HepG2 (cell line): ENCODE measurements at regions not wholly inside any gene's neighbourhood (a gene's known extent, or its start where the extent isn't known, plus 50 kb on each side); places are given as distances from the start of the nearest gene placed in this dataset.

Source experiments
- ATAC-seq: fragments of 200-7000 bp; cut with Tn5 transposase; 3 replicates; pipeline ENCODE4 v1.9.1; 2020; ENCODE audit warnings: mild to moderate bottlenecking, moderate library complexity
- BruUV-seq: library from RNA; stranded (reverse); fragments of 400-500 nt; replicated peaks from 2 replicates; lab custom pipeline; 2021; lab: Mats Ljungman, UMichigan
- CTCF ChIA-PET: fragments of 300-600 bp; formaldehyde crosslinking; extraction: SDS; loops from one replicate; lab custom pipeline; 2021; ENCODE audit warnings: low total read pairs, inconsistent platforms, low intra/inter-chr PET ratio; lab: Yijun Ruan, JAX
- POLR2A ChIA-PET: fragments of 350-600 bp; sonication (Branson Sonifier 250); formaldehyde crosslinking; loops from one replicate; lab custom pipeline; 2020; ENCODE audit warnings: antibody characterized with exemption, inconsistent platforms; lab: Yijun Ruan, JAX
- DNase-seq: peaks from one replicate; pipeline ENCODE4 v3.0.0-alpha.2; 2015; ENCODE audit warnings: low spot score
- FAIRE-seq: peaks from 3 replicates; lab custom pipeline; 2011; peaks lifted over from hg19 to GRCh38; lab: Jason Lieb, UNC
- H2AFZ ChIP-seq: one replicate; pipeline ENCODE4 v1.6.1; 2011; ENCODE audit warnings: low read length, inconsistent platforms
- H3K27ac ChIP-seq: fragments of 300-600 bp; 3 replicates; pipeline ENCODE4 v1.8.0; 2011; ENCODE audit warnings: mixed run types, mild to moderate bottlenecking, mixed read lengths, low read length, inconsistent platforms; ENCODE audit not compliant: insufficient read depth; ENCODE audit errors: extremely low read length
- H3K27me3 ChIP-seq, 2 experiments: fragments of 200-600 bp in 1 of 2; 2 replicates in 1 of 2; 3 replicates in 1 of 2; pipeline versions ENCODE4 v1.6.0 to v1.8.0; 2011; ENCODE audit warnings: low read length in 2 of 2, mild to moderate bottlenecking in 2 of 2, moderate library complexity in 2 of 2, inconsistent platforms in 1 of 2; ENCODE audit not compliant: insufficient read depth in 2 of 2, control insufficient read depth in 1 of 2
- H3K36me3 ChIP-seq, 2 experiments: fragments of 200-600 bp in 1 of 2; replicated peaks in 1 of 2; 2 replicates in 1 of 2; 3 replicates in 1 of 2; pipeline versions ENCODE4 v1.5.1 to v1.8.0; 2011; ENCODE audit warnings: low read length in 2 of 2, inconsistent platforms in 1 of 2; ENCODE audit not compliant: insufficient read depth in 2 of 2, control insufficient read depth in 1 of 2
- H3K4me1 ChIP-seq: 2 replicates; pipeline ENCODE4 v1.5.1; 2012; ENCODE audit warnings: low read length, inconsistent platforms; ENCODE audit not compliant: insufficient read depth
- H3K4me2 ChIP-seq: 2 replicates; pipeline ENCODE4 v1.6.0; 2011; ENCODE audit warnings: low read depth, low read length, inconsistent platforms
- H3K4me3 ChIP-seq, 3 experiments: fragments of 200-600 bp in 1 of 3; sonication (generic), shearing (Covaris generic) in 1 of 3; replicated peaks in 1 of 3; 2 replicates each; pipeline ENCODE4 v1.5.1; 2011 to 2016; ENCODE audit warnings: low read length in 3 of 3, inconsistent platforms in 2 of 3, low read depth in 2 of 3, mild to moderate bottlenecking in 2 of 3, control low read depth in 1 of 3, mixed read lengths in 1 of 3; ENCODE audit not compliant: insufficient read depth in 1 of 3
- H3K79me2 ChIP-seq: one replicate; pipeline ENCODE4 v1.6.1; 2011; ENCODE audit warnings: low read length, inconsistent platforms; ENCODE audit not compliant: insufficient read depth
- H3K9ac ChIP-seq: 2 replicates; pipeline ENCODE4 v1.6.0; 2011; ENCODE audit warnings: mild to moderate bottlenecking, low read depth, low read length, inconsistent platforms; ENCODE audit not compliant: insufficient read depth
- H3K9me3 ChIP-seq: 2 replicates; pipeline ENCODE4 v1.5.1; 2012; ENCODE audit warnings: mild to moderate bottlenecking, low read length
- H4K20me1 ChIP-seq: 2 replicates; pipeline ENCODE4 v1.6.0; 2011; ENCODE audit warnings: inconsistent platforms, mild to moderate bottlenecking, low read length, moderate library complexity; ENCODE audit not compliant: insufficient read depth
- AHDC1 ChIP-seq: sonication (generic); formaldehyde crosslinking; IDR thresholded peaks from 2 replicates; pipeline ENCODE4 v1.5.1; 2020; ENCODE audit warnings: mild to moderate bottlenecking, missing genetic modification reagents, borderline replicate concordance
- HOXA3 ChIP-seq: sonication (generic); formaldehyde crosslinking; IDR thresholded peaks from 2 replicates; pipeline ENCODE4 v1.5.0; 2020; ENCODE audit warnings: missing genetic modification reagents
- NFATC3 ChIP-seq: sonication (generic); formaldehyde crosslinking; IDR thresholded peaks from 2 replicates; pipeline ENCODE4 v1.5.1; 2020; ENCODE audit warnings: mild to moderate bottlenecking, missing genetic modification reagents
- SNRNP70 ChIP-seq: fragments of 200-400 bp; formaldehyde crosslinking; IDR thresholded peaks from 2 replicates; pipeline ENCODE4 v1.6.1; 2017; ENCODE audit warnings: mild to moderate bottlenecking, low read depth, low read length, moderate library complexity
- ZBTB14 ChIP-seq: sonication (generic); formaldehyde crosslinking; IDR thresholded peaks from 2 replicates; pipeline ENCODE4 v1.4.0; 2020; ENCODE audit warnings: missing genetic modification reagents
- ZBTB44 ChIP-seq: sonication (generic); formaldehyde crosslinking; IDR thresholded peaks from 2 replicates; pipeline ENCODE4 v1.4.0; 2020; ENCODE audit warnings: missing genetic modification reagents
- ZNF331 ChIP-seq: sonication (generic); formaldehyde crosslinking; IDR thresholded peaks from 2 replicates; pipeline ENCODE4 v1.4.0; 2020; ENCODE audit warnings: missing genetic modification reagents
- ZNF33B ChIP-seq: sonication (generic); formaldehyde crosslinking; IDR thresholded peaks from 2 replicates; pipeline ENCODE4 v1.5.1; 2020; ENCODE audit warnings: mild to moderate bottlenecking, missing genetic modification reagents
- ZNF792 ChIP-seq: IDR thresholded peaks from 2 replicates; pipeline ENCODE4 v1.6.1; 2016
- ZSCAN12 ChIP-seq: sonication (generic); formaldehyde crosslinking; IDR thresholded peaks from 2 replicates; pipeline ENCODE4 v1.9.0; 2021; ENCODE audit warnings: mild to moderate bottlenecking, missing genetic modification reagents
- WGBS: methylation state at CpG from one replicate; pipeline ENCODE4 v1.1.6; 2017; ENCODE audit warnings: low lambda C conversion rate; 5-methylcytosine and 5-hydroxymethylcytosine counted together
- in situ Hi-C: cut with HindIII; loops from 2 replicates; pipeline ENCODE4 v1.10.0; 2017; ENCODE audit warnings: low pct_unique_long_range_greater_than_20kb; ENCODE audit not compliant: extremely low pct_ligation_motif_present
- intact Hi-C: fragments of 100-400 bp; cut with micrococcal nuclease; formaldehyde crosslinking; loops from one replicate; pipeline ENCODE4 v1.10.0; 2022; ENCODE audit not compliant: unreplicated experiment

- Histone ChIP-seq H3K9me3 (no peaks in the 10 kb centered on the region), H3K79me2 (no peaks in the 10 kb centered on the region), H3K27ac (no peak overlapping the region), H2AFZ (no peak overlapping the region), H3K4me1 (peaks cover 26% of the 10 kb centered on the region), H3K36me3 (no peaks in the 10 kb centered on the region), H3K27me3 (no peaks in the 10 kb centered on the region), H3K4me2 (no peak overlapping the region), H3K4me3 (no peak overlapping the region), H3K9ac (no peak overlapping the region), H4K20me1 (no peaks in the 10 kb centered on the region)
- no peak for DNase-seq
- FAIRE-seq = no peak
- ChIA-PET POLR2A (no interaction called here), CTCF (no interaction called here)
- ATAC-seq = no peak
- in situ Hi-C loops = no loop called here
- no TSS peak for BruUV-seq
- no peak for TF ChIP-seq ZSCAN12 (CRISPR knock-in tag)
- peak; percentile 95 for TF ChIP-seq ZNF331 (CRISPR knock-in tag)
- intact Hi-C loops = no loop called here
Observed at GRCh38 chr3:94307588-94307987, 244.7 kb downstream of the NSUN3 start.

GRCh38 chr3:94308767-94309166 lies 245.9 kb downstream of the NSUN3 start:
- Histone ChIP-seq H3K4me3 (no peak overlapping the region), H4K20me1 (no peaks in the 10 kb centered on the region), H2AFZ (no peak overlapping the region), H3K4me1 (peaks cover 26% of the 10 kb centered on the region), H3K9me3 (no peaks in the 10 kb centered on the region), H3K9ac (no peak overlapping the region), H3K36me3 (no peaks in the 10 kb centered on the region), H3K4me2 (no peak overlapping the region), H3K27ac (no peak overlapping the region), H3K79me2 (no peaks in the 10 kb centered on the region), H3K27me3 (no peaks in the 10 kb centered on the region)
- FAIRE-seq (no peak), DNase-seq (no peak), ATAC-seq (no peak)
- CTCF ChIA-PET = no interaction called here
- 11% methylated on average over 1 of the region's 1 CpG for WGBS
- POLR2A ChIA-PET = no interaction called here
- in situ Hi-C loops = no loop called here
- intact Hi-C loops = no loop called here
- BruUV-seq = no TSS peak
- TF ChIP-seq SNRNP70 = no peak
- TF ChIP-seq ZNF33B = no peak
- TF ChIP-seq NFATC3 (CRISPR knock-in tag) = no peak
- no peak for TF ChIP-seq AHDC1 (CRISPR knock-in tag)
- no peak for TF ChIP-seq HOXA3
- no peak for TF ChIP-seq ZBTB44 (CRISPR knock-in tag)
- no peak for TF ChIP-seq ZNF792 (CRISPR knock-in tag)
- no peak for TF ChIP-seq ZBTB14 (CRISPR knock-in tag)
